ENCODE measurements at regions not wholly inside any gene's neighbourhood (a gene's known extent, or its start where the extent isn't known, plus 50 kb on each side); places are given as distances from the start of the nearest gene placed in this dataset.

GRCh38 chr7:10100572-10100971, 873.1 kb upstream of the PHF14 start:
- H3K27me3 ChIP-seq, result no peaks in the 10 kb centered on the region
- no peak for DNase-seq (ENCODE audit: low spot score)
- no peak for TF ChIP-seq CTCF (IDR thresholded peaks at IDR 0.05)
- no peaks in the 10 kb centered on the region for H3K9me3 ChIP-seq
- no peak overlapping the region for H3K27ac ChIP-seq
- H3K4me1 ChIP-seq, result no peaks in the 10 kb centered on the region
- H3K4me3 ChIP-seq, result no peak overlapping the region
- H3K36me3 ChIP-seq, result no peaks in the 10 kb centered on the region

GRCh38 chr7:10101351-10101750, 872.3 kb upstream of the PHF14 start:
- Histone ChIP-seq H3K27me3 (no peaks in the 10 kb centered on the region), H3K9me3 (no peaks in the 10 kb centered on the region), H3K27ac (no peak overlapping the region), H3K36me3 (no peaks in the 10 kb centered on the region), H3K4me1 (no peaks in the 10 kb centered on the region), H3K4me3 (no peak overlapping the region)
- no peak for DNase-seq (ENCODE audit: low spot score)
- no peak for TF ChIP-seq CTCF (IDR thresholded peaks at IDR 0.05)

- Histone ChIP-seq H3K9me3 (no peaks in the 10 kb centered on the region), H3K36me3 (no peaks in the 10 kb centered on the region), H3K4me3 (no peak overlapping the region), H3K27ac (no peak overlapping the region), H3K4me1 (no peaks in the 10 kb centered on the region), H3K27me3 (no peaks in the 10 kb centered on the region)
- no peak for TF ChIP-seq CTCF (IDR thresholded peaks at IDR 0.05)
- no peak for DNase-seq (ENCODE audit: low spot score)
Measured at GRCh38 chr7:10104292-10104691, 869.4 kb upstream of the PHF14 start.

- DNase-seq (ENCODE audit: low spot score), result no peak
- TF ChIP-seq CTCF (IDR thresholded peaks at IDR 0.05), result no peak
- H3K4me1 ChIP-seq, result no peaks in the 10 kb centered on the region
- no peak overlapping the region for H3K27ac ChIP-seq
- H3K36me3 ChIP-seq, result no peaks in the 10 kb centered on the region
- H3K27me3 ChIP-seq, result no peaks in the 10 kb centered on the region
- H3K9me3 ChIP-seq, result no peaks in the 10 kb centered on the region
- no peak overlapping the region for H3K4me3 ChIP-seq
Measured at GRCh38 chr7:10106609-10107008, 867.1 kb upstream of the PHF14 start.

GRCh38 chr7:10116511-10116910, 857.2 kb upstream of the PHF14 start:
- no peak overlapping the region for H3K4me3 ChIP-seq

More at GRCh38 chr7:10116511-10116910, 857.2 kb upstream of the PHF14 start:
- peaks cover 0 to under 1% of the 10 kb centered on the region in 2 donors for H3K4me1 ChIP-seq
- H3K27ac ChIP-seq, result no peak overlapping the region
- H3K9me3 ChIP-seq, result no peaks in the 10 kb centered on the region
- DNase-seq (ENCODE audit: low spot score), result no peak
- H3K36me3 ChIP-seq, result no peaks in the 10 kb centered on the region
- H3K27me3 ChIP-seq, result no peaks in the 10 kb centered on the region
- TF ChIP-seq CTCF (IDR thresholded peaks at IDR 0.05), result no peak

Data from right atrium auricular region (tissue), 2 donors.